Loucy (cell line): ENCODE measurements at regions not wholly inside any gene's neighbourhood (a gene's known extent, or its start where the extent isn't known, plus 50 kb on each side); places are given as distances from the start of the nearest gene placed in this dataset.

ENCODE experiments used
- CTCF ChIP-seq: fragments of 200-600 bp; sonication (generic); conservative IDR thresholded peaks from 2 replicates; pipeline ENCODE4 v1.5.1; 2014; ENCODE audit warnings: mild to moderate bottlenecking, antibody characterized with exemption, low read length
- EZH2phosphoT487 ChIP-seq: fragments of 200-600 bp; IDR thresholded peaks from 2 replicates; pipeline ENCODE4 v1.6.1; 2018; ENCODE audit warnings: antibody characterized with exemption, mild to moderate bottlenecking, moderate library complexity, borderline replicate concordance

DNA sequence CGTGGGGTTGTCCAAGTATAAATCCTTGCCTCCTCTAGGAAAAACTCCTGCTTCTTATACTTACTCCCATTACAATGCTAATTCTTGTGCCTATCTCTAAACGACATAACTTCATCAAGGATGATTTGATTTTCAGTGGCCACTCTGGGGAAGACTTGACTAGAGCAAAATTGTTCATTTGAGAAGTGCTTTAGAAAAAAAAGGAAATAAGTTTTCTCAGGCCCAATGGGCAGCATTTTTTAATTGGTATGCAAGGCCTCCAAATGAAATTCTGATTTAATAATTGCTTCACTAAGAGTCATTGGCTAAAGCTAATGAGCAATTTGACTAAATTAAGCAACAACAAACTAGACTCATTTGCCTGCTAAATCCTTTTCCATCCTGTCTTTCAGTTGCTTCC is 496.1 kb downstream of the TSN start:
- TF ChIP-seq CTCF (no peak), EZH2phosphoT487 (no peak)
